ENCODE measurements at regions not wholly inside any gene's neighbourhood (a gene's known extent, or its start where the extent isn't known, plus 50 kb on each side); places are given as distances from the start of the nearest gene placed in this dataset.

GRCh38 chrX:3462166-3462508 lies 115.7 kb upstream of the MXRA5 start:
- Histone ChIP-seq H3K4me1 (ENCODE audit: control insufficient read depth in 1 of 2, insufficient read depth in 2 of 2, low read length in 2 of 2) (no peaks in the 10 kb centered on the region), H3K9me3 (ENCODE audit: control insufficient read depth in 1 of 2, low read length in 2 of 2) (no peaks in the 10 kb centered on the region), H3K27ac (ENCODE audit: low read length) (no peak overlapping the region), H3K4me3 (ENCODE audit: low read depth in 1 of 2, low read length in 2 of 2) (no peak overlapping the region), H3K27me3 (ENCODE audit: low read depth, low read length) (no peaks in the 10 kb centered on the region), H3K36me3 (ENCODE audit: control insufficient read depth in 1 of 2, insufficient read depth in 2 of 2, low read length in 2 of 2) (no peaks in the 10 kb centered on the region)

GRCh38 chrX:3461397-3462165 lies 115.1 kb upstream of the MXRA5 start:
- no peaks in the 10 kb centered on the region for H3K27me3 ChIP-seq (ENCODE audit: low read depth, low read length)
- H3K4me1 ChIP-seq (ENCODE audit: control insufficient read depth in 1 of 2, insufficient read depth in 2 of 2, low read length in 2 of 2) = no peaks in the 10 kb centered on the region
- H3K9me3 ChIP-seq (ENCODE audit: control insufficient read depth in 1 of 2, low read length in 2 of 2) = no peaks in the 10 kb centered on the region
- no peak overlapping the region for H3K4me3 ChIP-seq (ENCODE audit: low read depth in 1 of 2, low read length in 2 of 2)
- no peak overlapping the region for H3K27ac ChIP-seq (ENCODE audit: low read length)
- H3K36me3 ChIP-seq (ENCODE audit: control insufficient read depth in 1 of 2, insufficient read depth in 2 of 2, low read length in 2 of 2) = no peaks in the 10 kb centered on the region

GRCh38 chrX:3455796-3456195 lies 109.3 kb upstream of the MXRA5 start:
- H3K27me3 ChIP-seq (ENCODE audit: low read depth, low read length) = no peaks in the 10 kb centered on the region
- H3K27ac ChIP-seq (ENCODE audit: low read length) = no peak overlapping the region
- no peaks in the 10 kb centered on the region for H3K36me3 ChIP-seq (ENCODE audit: control insufficient read depth in 1 of 2, insufficient read depth in 2 of 2, low read length in 2 of 2)
- no peak overlapping the region for H3K4me3 ChIP-seq (ENCODE audit: low read depth in 1 of 2, low read length in 2 of 2)
- no peaks in the 10 kb centered on the region for H3K4me1 ChIP-seq (ENCODE audit: control insufficient read depth in 1 of 2, insufficient read depth in 2 of 2, low read length in 2 of 2)
- H3K9me3 ChIP-seq (ENCODE audit: control insufficient read depth in 1 of 2, low read length in 2 of 2) = no peaks in the 10 kb centered on the region

- H3K4me3 ChIP-seq (ENCODE audit: low read depth in 1 of 2, low read length in 2 of 2) = no peak overlapping the region
- no peaks in the 10 kb centered on the region for H3K4me1 ChIP-seq (ENCODE audit: control insufficient read depth in 1 of 2, insufficient read depth in 2 of 2, low read length in 2 of 2)
- H3K27ac ChIP-seq (ENCODE audit: low read length) = no peak overlapping the region
- H3K27me3 ChIP-seq (ENCODE audit: low read depth, low read length) = no peaks in the 10 kb centered on the region
- no peaks in the 10 kb centered on the region for H3K36me3 ChIP-seq (ENCODE audit: control insufficient read depth in 1 of 2, insufficient read depth in 2 of 2, low read length in 2 of 2)
- H3K9me3 ChIP-seq (ENCODE audit: control insufficient read depth in 1 of 2, low read length in 2 of 2) = no peaks in the 10 kb centered on the region
Measured at GRCh38 chrX:3451571-3451970, 105.1 kb upstream of the MXRA5 start.

GRCh38 chrX:3450881-3451570 lies 104.6 kb upstream of the MXRA5 start:
- Histone ChIP-seq H3K36me3 (ENCODE audit: control insufficient read depth in 1 of 2, insufficient read depth in 2 of 2, low read length in 2 of 2) (no peaks in the 10 kb centered on the region), H3K27ac (ENCODE audit: low read length) (no peak overlapping the region), H3K27me3 (ENCODE audit: low read depth, low read length) (no peaks in the 10 kb centered on the region), H3K9me3 (ENCODE audit: control insufficient read depth in 1 of 2, low read length in 2 of 2) (no peaks in the 10 kb centered on the region), H3K4me1 (ENCODE audit: control insufficient read depth in 1 of 2, insufficient read depth in 2 of 2, low read length in 2 of 2) (no peaks in the 10 kb centered on the region), H3K4me3 (ENCODE audit: low read depth in 1 of 2, low read length in 2 of 2) (no peak overlapping the region)

GRCh38 chrX:3449287-3449686 lies 102.8 kb upstream of the MXRA5 start:
- Histone ChIP-seq H3K27ac (ENCODE audit: low read length) (no peak overlapping the region), H3K9me3 (ENCODE audit: control insufficient read depth in 1 of 2, low read length in 2 of 2) (no peaks in the 10 kb centered on the region), H3K27me3 (ENCODE audit: low read depth, low read length) (no peaks in the 10 kb centered on the region), H3K36me3 (ENCODE audit: control insufficient read depth in 1 of 2, insufficient read depth in 2 of 2, low read length in 2 of 2) (no peaks in the 10 kb centered on the region), H3K4me3 (ENCODE audit: low read depth in 1 of 2, low read length in 2 of 2) (no peak overlapping the region), H3K4me1 (ENCODE audit: control insufficient read depth in 1 of 2, insufficient read depth in 2 of 2, low read length in 2 of 2) (no peaks in the 10 kb centered on the region)

- no peaks in the 10 kb centered on the region for H3K36me3 ChIP-seq (ENCODE audit: control insufficient read depth in 1 of 2, insufficient read depth in 2 of 2, low read length in 2 of 2)
- no peaks in the 10 kb centered on the region for H3K27me3 ChIP-seq (ENCODE audit: low read depth, low read length)
- H3K9me3 ChIP-seq (ENCODE audit: control insufficient read depth in 1 of 2, low read length in 2 of 2) = no peaks in the 10 kb centered on the region
- no peak overlapping the region for H3K4me3 ChIP-seq (ENCODE audit: low read depth in 1 of 2, low read length in 2 of 2)
- no peak overlapping the region for H3K27ac ChIP-seq (ENCODE audit: low read length)
- H3K4me1 ChIP-seq (ENCODE audit: control insufficient read depth in 1 of 2, insufficient read depth in 2 of 2, low read length in 2 of 2) = no peaks in the 10 kb centered on the region
Measured at GRCh38 chrX:3448563-3448962, 102.1 kb upstream of the MXRA5 start.

- Histone ChIP-seq H3K27me3 (ENCODE audit: low read depth, low read length) (no peaks in the 10 kb centered on the region), H3K4me3 (ENCODE audit: low read depth in 1 of 2, low read length in 2 of 2) (no peak overlapping the region), H3K9me3 (ENCODE audit: control insufficient read depth in 1 of 2, low read length in 2 of 2) (no peaks in the 10 kb centered on the region), H3K27ac (ENCODE audit: low read length) (no peak overlapping the region), H3K36me3 (ENCODE audit: control insufficient read depth in 1 of 2, insufficient read depth in 2 of 2, low read length in 2 of 2) (no peaks in the 10 kb centered on the region), H3K4me1 (ENCODE audit: control insufficient read depth in 1 of 2, insufficient read depth in 2 of 2, low read length in 2 of 2) (no peaks in the 10 kb centered on the region)
Measured at GRCh38 chrX:3445806-3446490, 99.5 kb upstream of the MXRA5 start.

- Histone ChIP-seq H3K4me1 (ENCODE audit: control insufficient read depth in 1 of 2, insufficient read depth in 2 of 2, low read length in 2 of 2) (no peaks in the 10 kb centered on the region), H3K27me3 (ENCODE audit: low read depth, low read length) (no peaks in the 10 kb centered on the region), H3K27ac (ENCODE audit: low read length) (no peak overlapping the region), H3K4me3 (ENCODE audit: low read depth in 1 of 2, low read length in 2 of 2) (no peak overlapping the region), H3K9me3 (ENCODE audit: control insufficient read depth in 1 of 2, low read length in 2 of 2) (no peaks in the 10 kb centered on the region), H3K36me3 (ENCODE audit: control insufficient read depth in 1 of 2, insufficient read depth in 2 of 2, low read length in 2 of 2) (no peaks in the 10 kb centered on the region)
Measured at GRCh38 chrX:3443184-3443583, 96.7 kb upstream of the MXRA5 start.

- Histone ChIP-seq H3K4me3 (ENCODE audit: low read depth in 1 of 2, low read length in 2 of 2) (no peak overlapping the region), H3K27ac (ENCODE audit: low read length) (no peak overlapping the region)
Measured at GRCh38 chrX:3442691-3443090, 96.2 kb upstream of the MXRA5 start.

GRCh38 chrX:3440981-3441380 lies 94.5 kb upstream of the MXRA5 start:
- no peaks in the 10 kb centered on the region for H3K27me3 ChIP-seq (ENCODE audit: low read depth, low read length)
- H3K9me3 ChIP-seq (ENCODE audit: control insufficient read depth in 1 of 2, low read length in 2 of 2) = no peaks in the 10 kb centered on the region
- no peaks in the 10 kb centered on the region for H3K4me1 ChIP-seq (ENCODE audit: control insufficient read depth in 1 of 2, insufficient read depth in 2 of 2, low read length in 2 of 2)
- no peak overlapping the region for H3K4me3 ChIP-seq (ENCODE audit: low read depth in 1 of 2, low read length in 2 of 2)
- H3K36me3 ChIP-seq (ENCODE audit: control insufficient read depth in 1 of 2, insufficient read depth in 2 of 2, low read length in 2 of 2) = no peaks in the 10 kb centered on the region
- no peak overlapping the region for H3K27ac ChIP-seq (ENCODE audit: low read length)

More at GRCh38 chrX:3442691-3443090, 96.2 kb upstream of the MXRA5 start:
- Histone ChIP-seq H3K27me3 (ENCODE audit: low read depth, low read length) (no peaks in the 10 kb centered on the region), H3K9me3 (ENCODE audit: control insufficient read depth in 1 of 2, low read length in 2 of 2) (no peaks in the 10 kb centered on the region), H3K36me3 (ENCODE audit: control insufficient read depth in 1 of 2, insufficient read depth in 2 of 2, low read length in 2 of 2) (no peaks in the 10 kb centered on the region), H3K4me1 (ENCODE audit: control insufficient read depth in 1 of 2, insufficient read depth in 2 of 2, low read length in 2 of 2) (no peaks in the 10 kb centered on the region)

All from muscle layer of duodenum (tissue), 2 donors.